Ovary (tissue), 3 donors: ENCODE measurements at regions not wholly inside any gene's neighbourhood (a gene's known extent, or its start where the extent isn't known, plus 50 kb on each side); places are given as distances from the start of the nearest gene placed in this dataset.

ENCODE experiments used
- EP300 ChIP-seq: sonication (generic); formaldehyde crosslinking; IDR thresholded peaks from one replicate; pipeline ENCODE4 v1.6.1; 2017; ENCODE audit warnings: antibody characterized with exemption
- POLR2A ChIP-seq: fragments of 450-650 bp; IDR thresholded peaks from one replicate; pipeline ENCODE4 v1.6.1; 2017; ENCODE audit warnings: antibody characterized with exemption, mild to moderate bottlenecking, moderate library complexity
- TF ChIP-seq, protein P1 (sequence below), 3 donors: fragments of 450-650 bp in 2 of 3; fragments of 200-600 bp in 1 of 3; IDR thresholded peaks; one replicate each; pipeline versions ENCODE4 v1.5.1 to v1.8.0; 2016 to 2022; ENCODE audit warnings: antibody characterized with exemption in 3 of 3, mild to moderate bottlenecking in 1 of 3
- donor health status: DM: no; HTN: no; CAD: no.

DNA sequence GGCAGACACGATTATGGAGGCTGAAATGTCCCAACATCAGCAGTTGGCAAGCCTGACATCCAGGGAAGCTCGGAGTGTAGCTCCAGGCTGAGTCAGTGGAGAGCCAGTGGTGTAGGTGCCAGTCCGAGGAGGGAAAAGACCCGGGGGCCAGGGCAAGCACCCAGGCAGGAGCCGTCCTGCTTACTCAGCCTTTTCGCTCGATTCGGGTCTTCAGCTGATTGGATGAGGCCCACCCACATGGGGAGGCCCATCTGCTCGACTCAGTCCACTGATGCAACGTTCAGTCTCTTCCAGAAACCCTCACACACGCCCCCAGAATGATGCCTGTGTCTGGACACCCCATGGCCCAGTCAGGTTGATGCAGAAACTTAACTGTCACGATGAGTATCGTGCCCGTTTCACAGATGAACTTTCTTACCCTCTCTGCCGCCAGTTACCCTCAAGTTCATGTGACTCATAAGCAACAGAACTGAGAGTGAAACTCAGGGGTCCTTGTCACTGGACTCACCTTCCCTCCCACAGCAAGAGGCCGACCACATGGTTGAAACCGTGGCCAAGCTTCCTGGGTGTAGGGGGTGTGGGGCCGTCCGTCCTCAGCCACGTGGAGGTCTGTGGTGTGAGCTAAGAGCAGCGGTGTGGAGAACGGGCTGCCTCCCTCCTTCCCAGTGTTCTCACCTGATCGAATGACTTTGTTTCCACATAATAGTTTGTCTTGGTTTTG, 197.4 kb upstream of the HDAC4 start:
- TF ChIP-seq EP300: no peak
- TF ChIP-seq, protein P1, sequence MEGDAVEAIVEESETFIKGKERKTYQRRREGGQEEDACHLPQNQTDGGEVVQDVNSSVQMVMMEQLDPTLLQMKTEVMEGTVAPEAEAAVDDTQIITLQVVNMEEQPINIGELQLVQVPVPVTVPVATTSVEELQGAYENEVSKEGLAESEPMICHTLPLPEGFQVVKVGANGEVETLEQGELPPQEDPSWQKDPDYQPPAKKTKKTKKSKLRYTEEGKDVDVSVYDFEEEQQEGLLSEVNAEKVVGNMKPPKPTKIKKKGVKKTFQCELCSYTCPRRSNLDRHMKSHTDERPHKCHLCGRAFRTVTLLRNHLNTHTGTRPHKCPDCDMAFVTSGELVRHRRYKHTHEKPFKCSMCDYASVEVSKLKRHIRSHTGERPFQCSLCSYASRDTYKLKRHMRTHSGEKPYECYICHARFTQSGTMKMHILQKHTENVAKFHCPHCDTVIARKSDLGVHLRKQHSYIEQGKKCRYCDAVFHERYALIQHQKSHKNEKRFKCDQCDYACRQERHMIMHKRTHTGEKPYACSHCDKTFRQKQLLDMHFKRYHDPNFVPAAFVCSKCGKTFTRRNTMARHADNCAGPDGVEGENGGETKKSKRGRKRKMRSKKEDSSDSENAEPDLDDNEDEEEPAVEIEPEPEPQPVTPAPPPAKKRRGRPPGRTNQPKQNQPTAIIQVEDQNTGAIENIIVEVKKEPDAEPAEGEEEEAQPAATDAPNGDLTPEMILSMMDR (IDR thresholded peaks at IDR 0.05): no peak
- TF ChIP-seq POLR2A: no peak
